ENCODE measurements at regions not wholly inside any gene's neighbourhood (a gene's known extent, or its start where the extent isn't known, plus 50 kb on each side); places are given as distances from the start of the nearest gene placed in this dataset.

- no peak for DNase-seq (ENCODE audit: low read depth in 3 of 3, low spot score in 2 of 3)
Measured at GRCh38 chr2:9755008-9755407, 88.3 kb upstream of the TAF1B start.

GRCh38 chr2:9755638-9756037 lies 87.6 kb upstream of the TAF1B start:
- no peak for DNase-seq (ENCODE audit: low read depth in 3 of 3, low spot score in 2 of 3)

GRCh38 chr2:9756692-9757250 lies 86.5 kb upstream of the TAF1B start:
- no peak for DNase-seq (ENCODE audit: low read depth in 3 of 3, low spot score in 2 of 3)

GRCh38 chr2:9757501-9758264 lies 85.6 kb upstream of the TAF1B start:
- DNase-seq (ENCODE audit: low read depth in 3 of 3, low spot score in 2 of 3) = no peak

- no peak for DNase-seq (ENCODE audit: low read depth in 3 of 3, low spot score in 2 of 3)
Measured at GRCh38 chr2:9758741-9759140, 84.5 kb upstream of the TAF1B start.

- DNase-seq (ENCODE audit: low read depth in 3 of 3, low spot score in 2 of 3) = no peak
Measured at GRCh38 chr2:9760069-9760901, 83.0 kb upstream of the TAF1B start.

- no peak for DNase-seq (ENCODE audit: low read depth in 3 of 3, low spot score in 2 of 3)
Measured at GRCh38 chr2:9760902-9761228, 82.4 kb upstream of the TAF1B start.

- DNase-seq (ENCODE audit: low read depth in 3 of 3, low spot score in 2 of 3) = no peak
Measured at GRCh38 chr2:9761577-9761976, 81.7 kb upstream of the TAF1B start.

GRCh38 chr2:9762164-9762563 lies 81.1 kb upstream of the TAF1B start:
- DNase-seq (ENCODE audit: low read depth in 3 of 3, low spot score in 2 of 3) = no peak

GRCh38 chr2:9762941-9763340 lies 80.3 kb upstream of the TAF1B start:
- DNase-seq (ENCODE audit: low read depth in 3 of 3, low spot score in 2 of 3) = no peak

- DNase-seq (ENCODE audit: low read depth in 3 of 3, low spot score in 2 of 3) = no peak
Measured at GRCh38 chr2:9763356-9764152, 79.7 kb upstream of the TAF1B start.

- DNase-seq (ENCODE audit: low read depth in 3 of 3, low spot score in 2 of 3) = no peak
Measured at GRCh38 chr2:9764153-9764778, 79.0 kb upstream of the TAF1B start.

- no peak for DNase-seq (ENCODE audit: low read depth in 3 of 3, low spot score in 2 of 3)
Measured at GRCh38 chr2:9765611-9766531, 77.4 kb upstream of the TAF1B start.

- DNase-seq (ENCODE audit: low read depth in 3 of 3, low spot score in 2 of 3) = no peak
Measured at GRCh38 chr2:9767656-9768281, 75.5 kb upstream of the TAF1B start.

- DNase-seq (ENCODE audit: low read depth in 3 of 3, low spot score in 2 of 3) = no peak
Measured at GRCh38 chr2:9768388-9768787, 74.9 kb upstream of the TAF1B start.

- no peak for DNase-seq (ENCODE audit: low read depth in 3 of 3, low spot score in 2 of 3)
Measured at GRCh38 chr2:9769171-9770005, 73.9 kb upstream of the TAF1B start.

- DNase-seq (ENCODE audit: low read depth in 3 of 3, low spot score in 2 of 3) = no peak
Measured at GRCh38 chr2:9770006-9770307, 73.3 kb upstream of the TAF1B start.

GRCh38 chr2:9770308-9771100 lies 72.8 kb upstream of the TAF1B start:
- DNase-seq (ENCODE audit: low read depth in 3 of 3, low spot score in 2 of 3) = no peak
